HepG2 (cell line): ENCODE measurements at regions not wholly inside any gene's neighbourhood (a gene's known extent, or its start where the extent isn't known, plus 50 kb on each side); places are given as distances from the start of the nearest gene placed in this dataset.

Experiments
- ATAC-seq: fragments of 200-7000 bp; cut with Tn5 transposase; 3 replicates; pipeline ENCODE4 v1.9.1; 2020; ENCODE audit warnings: mild to moderate bottlenecking, moderate library complexity
- BruUV-seq: library from RNA; stranded (reverse); fragments of 400-500 nt; replicated peaks from 2 replicates; lab custom pipeline; 2021; lab: Mats Ljungman, UMichigan
- CTCF ChIA-PET: fragments of 300-600 bp; formaldehyde crosslinking; extraction: SDS; loops from one replicate; lab custom pipeline; 2021; ENCODE audit warnings: low total read pairs, inconsistent platforms, low intra/inter-chr PET ratio; lab: Yijun Ruan, JAX
- POLR2A ChIA-PET: fragments of 350-600 bp; sonication (Branson Sonifier 250); formaldehyde crosslinking; loops from one replicate; lab custom pipeline; 2020; ENCODE audit warnings: antibody characterized with exemption, inconsistent platforms; lab: Yijun Ruan, JAX
- DNase-seq: peaks from one replicate; pipeline ENCODE4 v3.0.0-alpha.2; 2015; ENCODE audit warnings: low spot score
- FAIRE-seq: peaks from 3 replicates; lab custom pipeline; 2011; peaks lifted over from hg19 to GRCh38; lab: Jason Lieb, UNC
- H2AFZ ChIP-seq: one replicate; pipeline ENCODE4 v1.6.1; 2011; ENCODE audit warnings: low read length, inconsistent platforms
- H3K27ac ChIP-seq: fragments of 300-600 bp; 3 replicates; pipeline ENCODE4 v1.8.0; 2011; ENCODE audit warnings: mixed run types, mild to moderate bottlenecking, mixed read lengths, low read length, inconsistent platforms; ENCODE audit not compliant: insufficient read depth; ENCODE audit errors: extremely low read length
- H3K27me3 ChIP-seq, 2 experiments: fragments of 200-600 bp in 1 of 2; 2 replicates in 1 of 2; 3 replicates in 1 of 2; pipeline versions ENCODE4 v1.6.0 to v1.8.0; 2011; ENCODE audit warnings: low read length in 2 of 2, mild to moderate bottlenecking in 2 of 2, moderate library complexity in 2 of 2, inconsistent platforms in 1 of 2; ENCODE audit not compliant: insufficient read depth in 2 of 2, control insufficient read depth in 1 of 2
- H3K36me3 ChIP-seq, 2 experiments: fragments of 200-600 bp in 1 of 2; replicated peaks in 1 of 2; 2 replicates in 1 of 2; 3 replicates in 1 of 2; pipeline versions ENCODE4 v1.5.1 to v1.8.0; 2011; ENCODE audit warnings: low read length in 2 of 2, inconsistent platforms in 1 of 2; ENCODE audit not compliant: insufficient read depth in 2 of 2, control insufficient read depth in 1 of 2
- H3K4me1 ChIP-seq: 2 replicates; pipeline ENCODE4 v1.5.1; 2012; ENCODE audit warnings: low read length, inconsistent platforms; ENCODE audit not compliant: insufficient read depth
- H3K4me2 ChIP-seq: 2 replicates; pipeline ENCODE4 v1.6.0; 2011; ENCODE audit warnings: low read depth, low read length, inconsistent platforms
- H3K4me3 ChIP-seq, 3 experiments: fragments of 200-600 bp in 1 of 3; sonication (generic), shearing (Covaris generic) in 1 of 3; replicated peaks in 1 of 3; 2 replicates each; pipeline ENCODE4 v1.5.1; 2011 to 2016; ENCODE audit warnings: low read length in 3 of 3, inconsistent platforms in 2 of 3, low read depth in 2 of 3, mild to moderate bottlenecking in 2 of 3, control low read depth in 1 of 3, mixed read lengths in 1 of 3; ENCODE audit not compliant: insufficient read depth in 1 of 3
- H3K79me2 ChIP-seq: one replicate; pipeline ENCODE4 v1.6.1; 2011; ENCODE audit warnings: low read length, inconsistent platforms; ENCODE audit not compliant: insufficient read depth
- H3K9ac ChIP-seq: 2 replicates; pipeline ENCODE4 v1.6.0; 2011; ENCODE audit warnings: mild to moderate bottlenecking, low read depth, low read length, inconsistent platforms; ENCODE audit not compliant: insufficient read depth
- H3K9me3 ChIP-seq: 2 replicates; pipeline ENCODE4 v1.5.1; 2012; ENCODE audit warnings: mild to moderate bottlenecking, low read length
- H4K20me1 ChIP-seq: 2 replicates; pipeline ENCODE4 v1.6.0; 2011; ENCODE audit warnings: inconsistent platforms, mild to moderate bottlenecking, low read length, moderate library complexity; ENCODE audit not compliant: insufficient read depth
- BHLHE40 ChIP-seq: IDR thresholded peaks from 2 replicates; pipeline ENCODE4 v1.6.1; 2011; ENCODE audit warnings: low read length, improper control_type of control experiment
- HOXD1 ChIP-seq: sonication (generic); formaldehyde crosslinking; IDR thresholded peaks from 2 replicates; pipeline ENCODE4 v1.5.0; 2020; ENCODE audit warnings: missing genetic modification reagents
- KLF9 ChIP-seq: IDR thresholded peaks from 2 replicates; pipeline ENCODE4 v1.6.1; 2016; ENCODE audit warnings: low read depth
- PRMT3 ChIP-seq: sonication (generic); formaldehyde crosslinking; IDR thresholded peaks from 2 replicates; pipeline ENCODE4 v1.8.1; 2022; ENCODE audit warnings: low read depth, mild to moderate bottlenecking, moderate library complexity, missing genetic modification reagents, borderline replicate concordance
- RFX5 ChIP-seq: IDR thresholded peaks from 2 replicates; pipeline ENCODE4 v1.6.1; 2011; ENCODE audit warnings: low read depth, low read length, improper control_type of control experiment
- ZNF331 ChIP-seq: sonication (generic); formaldehyde crosslinking; IDR thresholded peaks from 2 replicates; pipeline ENCODE4 v1.4.0; 2020; ENCODE audit warnings: missing genetic modification reagents
- WGBS: methylation state at CpG from one replicate; pipeline ENCODE4 v1.1.6; 2017; ENCODE audit warnings: low lambda C conversion rate; 5-methylcytosine and 5-hydroxymethylcytosine counted together
- in situ Hi-C: cut with HindIII; loops from 2 replicates; pipeline ENCODE4 v1.10.0; 2017; ENCODE audit warnings: low pct_unique_long_range_greater_than_20kb; ENCODE audit not compliant: extremely low pct_ligation_motif_present
- intact Hi-C: fragments of 100-400 bp; cut with micrococcal nuclease; formaldehyde crosslinking; loops from one replicate; pipeline ENCODE4 v1.10.0; 2022; ENCODE audit not compliant: unreplicated experiment
- TF ChIP-seq, protein P1 (sequence below): sonication (generic); formaldehyde crosslinking; IDR thresholded peaks from 2 replicates; pipeline ENCODE4 v1.4.0; 2020; ENCODE audit warnings: missing genetic modification reagents
- TF ChIP-seq, protein P2 (sequence below): sonication (generic); formaldehyde crosslinking; IDR thresholded peaks from 2 replicates; pipeline ENCODE4 v1.5.0; 2020; ENCODE audit warnings: mild to moderate bottlenecking, missing genetic modification reagents, borderline replicate concordance
- TF ChIP-seq, protein P3 (sequence below): sonication (generic); formaldehyde crosslinking; IDR thresholded peaks from 2 replicates; pipeline ENCODE4 v1.4.0; 2020; ENCODE audit warnings: mild to moderate bottlenecking, missing genetic modification reagents
- TF ChIP-seq, protein P4 (sequence below): sonication (generic); formaldehyde crosslinking; IDR thresholded peaks from 2 replicates; pipeline ENCODE4 v1.9.0; 2021; ENCODE audit warnings: missing genetic modification reagents, mild to moderate bottlenecking, borderline replicate concordance
- TF ChIP-seq, protein P5 (sequence below): sonication (generic); formaldehyde crosslinking; IDR thresholded peaks from 2 replicates; pipeline ENCODE4 v1.4.0; 2020; ENCODE audit warnings: missing genetic modification reagents
- TF ChIP-seq, protein P6 (sequence below): sonication (generic); formaldehyde crosslinking; IDR thresholded peaks from 2 replicates; pipeline ENCODE4 v1.8.1; 2023; ENCODE audit warnings: mild to moderate bottlenecking, missing genetic modification reagents

DNA sequence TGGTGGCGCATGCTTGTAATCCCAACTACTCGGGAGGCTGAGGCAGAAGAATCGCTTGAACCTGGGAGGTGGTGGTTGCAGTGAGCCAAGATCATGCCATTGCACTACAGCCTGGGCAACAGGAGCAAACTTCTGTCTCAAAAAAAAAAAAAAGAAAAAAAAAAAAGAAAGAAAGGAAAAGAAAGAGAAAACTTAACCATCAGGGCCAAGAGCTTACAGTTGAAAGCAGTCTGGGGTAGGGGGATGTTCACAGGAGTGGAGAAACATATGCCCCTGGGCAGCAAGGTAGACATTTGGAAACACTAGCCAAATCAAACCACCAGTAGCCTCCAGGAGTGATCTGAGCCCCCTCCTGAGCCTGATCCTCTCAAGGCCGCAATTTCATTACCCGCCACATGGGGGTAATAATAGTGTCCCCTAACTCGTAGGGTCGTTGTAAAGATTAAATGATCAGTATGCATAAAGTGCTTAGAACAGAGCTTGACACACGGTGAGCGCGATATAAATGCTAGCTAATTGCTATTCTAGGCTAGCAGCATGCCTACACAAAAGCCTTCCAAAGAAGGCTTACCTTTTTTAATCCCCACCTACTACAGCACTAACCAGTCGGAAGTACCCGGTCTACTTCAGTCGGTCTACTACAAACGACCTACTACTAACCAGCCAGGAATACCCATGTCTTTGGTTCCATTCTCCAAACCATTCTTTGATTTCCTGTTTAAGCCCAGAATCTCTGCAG, 274.3 kb upstream of the NEBL start:
- in situ Hi-C loops, result no loop called here
- ChIA-PET POLR2A (no interaction called here), CTCF (no interaction called here)
- DNase-seq (no peak), FAIRE-seq (no peak), ATAC-seq (no peak)
- no TSS peak for BruUV-seq
- no peaks in the 10 kb centered on the region for H3K9me3 ChIP-seq
- H3K4me3 ChIP-seq, result no peak overlapping the region
- H3K4me1 ChIP-seq, result peaks cover 32% of the 10 kb centered on the region
- H3K27ac ChIP-seq, result no peak overlapping the region
- intact Hi-C loops, result no loop called here
- no peaks in the 10 kb centered on the region for H3K79me2 ChIP-seq
- no peak overlapping the region for H3K4me2 ChIP-seq
- H2AFZ ChIP-seq, result no peak overlapping the region
- 74% methylated on average over 14 of the region's 14 CpGs for WGBS
- H4K20me1 ChIP-seq, result no peaks in the 10 kb centered on the region
- peaks cover 12 to 42% of the 10 kb centered on the region in 2 experiments; a peak in 4 of 5 replicates for H3K27me3 ChIP-seq
- H3K36me3 ChIP-seq, result no peaks in the 10 kb centered on the region
- H3K9ac ChIP-seq, result no peak overlapping the region
- TF ChIP-seq, protein P1, sequence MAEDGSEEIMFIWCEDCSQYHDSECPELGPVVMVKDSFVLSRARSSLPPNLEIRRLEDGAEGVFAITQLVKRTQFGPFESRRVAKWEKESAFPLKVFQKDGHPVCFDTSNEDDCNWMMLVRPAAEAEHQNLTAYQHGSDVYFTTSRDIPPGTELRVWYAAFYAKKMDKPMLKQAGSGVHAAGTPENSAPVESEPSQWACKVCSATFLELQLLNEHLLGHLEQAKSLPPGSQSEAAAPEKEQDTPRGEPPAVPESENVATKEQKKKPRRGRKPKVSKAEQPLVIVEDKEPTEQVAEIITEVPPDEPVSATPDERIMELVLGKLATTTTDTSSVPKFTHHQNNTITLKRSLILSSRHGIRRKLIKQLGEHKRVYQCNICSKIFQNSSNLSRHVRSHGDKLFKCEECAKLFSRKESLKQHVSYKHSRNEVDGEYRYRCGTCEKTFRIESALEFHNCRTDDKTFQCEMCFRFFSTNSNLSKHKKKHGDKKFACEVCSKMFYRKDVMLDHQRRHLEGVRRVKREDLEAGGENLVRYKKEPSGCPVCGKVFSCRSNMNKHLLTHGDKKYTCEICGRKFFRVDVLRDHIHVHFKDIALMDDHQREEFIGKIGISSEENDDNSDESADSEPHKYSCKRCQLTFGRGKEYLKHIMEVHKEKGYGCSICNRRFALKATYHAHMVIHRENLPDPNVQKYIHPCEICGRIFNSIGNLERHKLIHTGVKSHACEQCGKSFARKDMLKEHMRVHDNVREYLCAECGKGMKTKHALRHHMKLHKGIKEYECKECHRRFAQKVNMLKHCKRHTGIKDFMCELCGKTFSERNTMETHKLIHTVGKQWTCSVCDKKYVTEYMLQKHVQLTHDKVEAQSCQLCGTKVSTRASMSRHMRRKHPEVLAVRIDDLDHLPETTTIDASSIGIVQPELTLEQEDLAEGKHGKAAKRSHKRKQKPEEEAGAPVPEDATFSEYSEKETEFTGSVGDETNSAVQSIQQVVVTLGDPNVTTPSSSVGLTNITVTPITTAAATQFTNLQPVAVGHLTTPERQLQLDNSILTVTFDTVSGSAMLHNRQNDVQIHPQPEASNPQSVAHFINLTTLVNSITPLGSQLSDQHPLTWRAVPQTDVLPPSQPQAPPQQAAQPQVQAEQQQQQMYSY (CRISPR knock-in tag), result no peak
- no peak for TF ChIP-seq PRMT3
- TF ChIP-seq, protein P2, sequence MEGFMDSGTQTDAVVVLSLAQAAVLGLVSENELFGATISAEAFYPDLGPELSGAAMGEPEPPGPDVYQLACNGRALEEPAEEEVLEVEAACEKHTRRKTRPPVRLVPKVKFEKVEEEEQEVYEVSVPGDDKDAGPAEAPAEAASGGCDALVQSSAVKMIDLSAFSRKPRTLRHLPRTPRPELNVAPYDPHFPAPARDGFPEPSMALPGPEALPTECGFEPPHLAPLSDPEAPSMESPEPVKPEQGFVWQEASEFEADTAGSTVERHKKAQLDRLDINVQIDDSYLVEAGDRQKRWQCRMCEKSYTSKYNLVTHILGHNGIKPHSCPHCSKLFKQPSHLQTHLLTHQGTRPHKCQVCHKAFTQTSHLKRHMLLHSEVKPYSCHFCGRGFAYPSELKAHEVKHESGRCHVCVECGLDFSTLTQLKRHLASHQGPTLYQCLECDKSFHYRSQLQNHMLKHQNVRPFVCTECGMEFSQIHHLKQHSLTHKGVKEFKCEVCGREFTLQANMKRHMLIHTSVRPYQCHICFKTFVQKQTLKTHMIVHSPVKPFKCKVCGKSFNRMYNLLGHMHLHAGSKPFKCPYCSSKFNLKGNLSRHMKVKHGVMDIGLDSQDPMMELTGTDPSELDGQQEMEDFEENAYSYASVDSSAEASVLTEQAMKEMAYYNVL (CRISPR knock-in tag), result no peak
- no peak for TF ChIP-seq KLF9 (CRISPR knock-in tag)
- TF ChIP-seq, protein P3, sequence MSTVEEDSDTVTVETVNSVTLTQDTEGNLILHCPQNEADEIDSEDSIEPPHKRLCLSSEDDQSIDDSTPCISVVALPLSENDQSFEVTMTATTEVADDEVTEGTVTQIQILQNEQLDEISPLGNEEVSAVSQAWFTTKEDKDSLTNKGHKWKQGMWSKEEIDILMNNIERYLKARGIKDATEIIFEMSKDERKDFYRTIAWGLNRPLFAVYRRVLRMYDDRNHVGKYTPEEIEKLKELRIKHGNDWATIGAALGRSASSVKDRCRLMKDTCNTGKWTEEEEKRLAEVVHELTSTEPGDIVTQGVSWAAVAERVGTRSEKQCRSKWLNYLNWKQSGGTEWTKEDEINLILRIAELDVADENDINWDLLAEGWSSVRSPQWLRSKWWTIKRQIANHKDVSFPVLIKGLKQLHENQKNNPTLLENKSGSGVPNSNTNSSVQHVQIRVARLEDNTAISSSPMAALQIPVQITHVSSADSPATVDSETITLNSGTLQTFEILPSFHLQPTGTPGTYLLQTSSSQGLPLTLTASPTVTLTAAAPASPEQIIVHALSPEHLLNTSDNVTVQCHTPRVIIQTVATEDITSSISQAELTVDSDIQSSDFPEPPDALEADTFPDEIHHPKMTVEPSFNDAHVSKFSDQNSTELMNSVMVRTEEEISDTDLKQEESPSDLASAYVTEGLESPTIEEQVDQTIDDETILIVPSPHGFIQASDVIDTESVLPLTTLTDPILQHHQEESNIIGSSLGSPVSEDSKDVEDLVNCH, result no peak
- TF ChIP-seq, protein P4, sequence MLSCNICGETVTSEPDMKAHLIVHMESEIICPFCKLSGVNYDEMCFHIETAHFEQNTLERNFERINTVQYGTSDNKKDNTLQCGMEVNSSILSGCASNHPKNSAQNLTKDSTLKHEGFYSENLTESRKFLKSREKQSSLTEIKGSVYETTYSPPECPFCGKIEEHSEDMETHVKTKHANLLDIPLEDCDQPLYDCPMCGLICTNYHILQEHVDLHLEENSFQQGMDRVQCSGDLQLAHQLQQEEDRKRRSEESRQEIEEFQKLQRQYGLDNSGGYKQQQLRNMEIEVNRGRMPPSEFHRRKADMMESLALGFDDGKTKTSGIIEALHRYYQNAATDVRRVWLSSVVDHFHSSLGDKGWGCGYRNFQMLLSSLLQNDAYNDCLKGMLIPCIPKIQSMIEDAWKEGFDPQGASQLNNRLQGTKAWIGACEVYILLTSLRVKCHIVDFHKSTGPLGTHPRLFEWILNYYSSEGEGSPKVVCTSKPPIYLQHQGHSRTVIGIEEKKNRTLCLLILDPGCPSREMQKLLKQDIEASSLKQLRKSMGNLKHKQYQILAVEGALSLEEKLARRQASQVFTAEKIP, result no peak
- TF ChIP-seq, protein P5, sequence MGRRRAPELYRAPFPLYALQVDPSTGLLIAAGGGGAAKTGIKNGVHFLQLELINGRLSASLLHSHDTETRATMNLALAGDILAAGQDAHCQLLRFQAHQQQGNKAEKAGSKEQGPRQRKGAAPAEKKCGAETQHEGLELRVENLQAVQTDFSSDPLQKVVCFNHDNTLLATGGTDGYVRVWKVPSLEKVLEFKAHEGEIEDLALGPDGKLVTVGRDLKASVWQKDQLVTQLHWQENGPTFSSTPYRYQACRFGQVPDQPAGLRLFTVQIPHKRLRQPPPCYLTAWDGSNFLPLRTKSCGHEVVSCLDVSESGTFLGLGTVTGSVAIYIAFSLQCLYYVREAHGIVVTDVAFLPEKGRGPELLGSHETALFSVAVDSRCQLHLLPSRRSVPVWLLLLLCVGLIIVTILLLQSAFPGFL (CRISPR knock-in tag), result no peak
- TF ChIP-seq RFX5, result no peak
- no peak for TF ChIP-seq BHLHE40
- no peak for TF ChIP-seq ZNF331
- TF ChIP-seq, protein P6, sequence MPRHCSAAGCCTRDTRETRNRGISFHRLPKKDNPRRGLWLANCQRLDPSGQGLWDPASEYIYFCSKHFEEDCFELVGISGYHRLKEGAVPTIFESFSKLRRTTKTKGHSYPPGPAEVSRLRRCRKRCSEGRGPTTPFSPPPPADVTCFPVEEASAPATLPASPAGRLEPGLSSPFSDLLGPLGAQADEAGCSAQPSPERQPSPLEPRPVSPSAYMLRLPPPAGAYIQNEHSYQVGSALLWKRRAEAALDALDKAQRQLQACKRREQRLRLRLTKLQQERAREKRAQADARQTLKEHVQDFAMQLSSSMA (CRISPR knock-in tag), result no peak
- no peak for TF ChIP-seq HOXD1 (CRISPR knock-in tag)
